ENCODE measurements at regions not wholly inside any gene's neighbourhood (a gene's known extent, or its start where the extent isn't known, plus 50 kb on each side); places are given as distances from the start of the nearest gene placed in this dataset.

- peaks cover 13% of the 10 kb centered on the region for H3K36me3 Mint-ChIP-seq (ENCODE audit: low read depth)
- Histone ChIP-seq H3K4me1 (ENCODE audit: insufficient read depth) (peaks cover 21% of the 10 kb centered on the region), H3K4me2 (no peak overlapping the region), H3F3A (replicated peaks; ENCODE audit: low read depth) (peaks cover 4% of the 10 kb centered on the region; the same call in 1 of the 2 replicates), H2AFZ (no peak overlapping the region), H3K36me3 (ENCODE audit: insufficient read depth) (no peaks in the 10 kb centered on the region), H4K20me1 (replicated peaks; ENCODE audit: insufficient read depth) (no peaks in the 10 kb centered on the region), H3K9me2 (ENCODE audit: insufficient read depth) (peaks cover 15% of the 10 kb centered on the region), H3K27ac (ENCODE audit: low read depth) (no peak overlapping the region), H3K27me3 (ENCODE audit: insufficient read depth) (no peaks in the 10 kb centered on the region), H3K4me3 (no peak overlapping the region), H3K79me2 (replicated peaks; ENCODE audit: insufficient read depth) (no peaks in the 10 kb centered on the region)
- ATAC-seq (no peak), DNase-seq (ENCODE audit: low spot score) (no peak)
- H3K4me3 Mint-ChIP-seq: no peak overlapping the region
- H3K27me3 Mint-ChIP-seq (ENCODE audit: insufficient read depth, low read depth, poor library complexity): peaks cover 10% of the 10 kb centered on the region
- no peak for TF ChIP-seq EZH2phosphoT487 (IDR thresholded peaks at IDR 0.05; ENCODE audit: unreplicated experiment)
- H3K4me1 Mint-ChIP-seq: peaks cover 51% of the 10 kb centered on the region
- H3K27ac Mint-ChIP-seq: no peak overlapping the region
- no peaks in the 10 kb centered on the region; the same call in 2 of the 3 replicates for H3K9me3 Mint-ChIP-seq
Measured at GRCh38 chr9:2289263-2289662, 274.1 kb downstream of the SMARCA2 start.

GRCh38 chr9:2290382-2290781 lies 275.2 kb downstream of the SMARCA2 start:
- Mint-ChIP-seq H3K27me3 (ENCODE audit: insufficient read depth, low read depth, poor library complexity) (peaks cover 10% of the 10 kb centered on the region), H3K36me3 (ENCODE audit: low read depth) (peaks cover 13% of the 10 kb centered on the region), H3K27ac (peak overlapping the region; percentile 63; the same call in 1 of the 2 replicates), H3K4me3 (no peak overlapping the region), H3K9me3 (no peaks in the 10 kb centered on the region; the same call in 2 of the 3 replicates), H3K4me1 (peaks cover 41% of the 10 kb centered on the region)
- Histone ChIP-seq H3K4me3 (no peak overlapping the region), H3K4me2 (no peak overlapping the region), H3K79me2 (replicated peaks; ENCODE audit: insufficient read depth) (no peaks in the 10 kb centered on the region), H3K36me3 (ENCODE audit: insufficient read depth) (no peaks in the 10 kb centered on the region), H3F3A (replicated peaks; ENCODE audit: low read depth) (peaks cover 4% of the 10 kb centered on the region; the same call in 1 of the 2 replicates), H4K20me1 (replicated peaks; ENCODE audit: insufficient read depth) (no peaks in the 10 kb centered on the region), H3K9me2 (ENCODE audit: insufficient read depth) (peaks cover 23% of the 10 kb centered on the region), H2AFZ (no peak overlapping the region), H3K4me1 (ENCODE audit: insufficient read depth) (peaks cover 21% of the 10 kb centered on the region), H3K27me3 (ENCODE audit: insufficient read depth) (no peaks in the 10 kb centered on the region), H3K27ac (ENCODE audit: low read depth) (no peak overlapping the region)
- no peak for DNase-seq (ENCODE audit: low spot score)
- TF ChIP-seq ETS1 (IDR thresholded peaks at IDR 0.05) (no peak), CREB1 (CRISPR knock-in tag; IDR thresholded peaks at IDR 0.05; ENCODE audit: low read depth) (no peak), ZNF114 (CRISPR knock-in tag; IDR thresholded peaks at IDR 0.05) (no peak), ZNF331 (CRISPR knock-in tag; IDR thresholded peaks at IDR 0.05; ENCODE audit: low read depth) (no peak), REST (IDR thresholded peaks at IDR 0.05; ENCODE audit: unreplicated experiment) (no peak)
- no peak for ATAC-seq
